Stromal cell of bone marrow (primary cell): ENCODE measurements at regions not wholly inside any gene's neighbourhood (a gene's known extent, or its start where the extent isn't known, plus 50 kb on each side); places are given as distances from the start of the nearest gene placed in this dataset.

Source experiments
- DNase-seq: peaks from one replicate; pipeline ENCODE4 v3.0.0-alpha.2; 2012; ENCODE audit warnings: low read depth

DNA sequence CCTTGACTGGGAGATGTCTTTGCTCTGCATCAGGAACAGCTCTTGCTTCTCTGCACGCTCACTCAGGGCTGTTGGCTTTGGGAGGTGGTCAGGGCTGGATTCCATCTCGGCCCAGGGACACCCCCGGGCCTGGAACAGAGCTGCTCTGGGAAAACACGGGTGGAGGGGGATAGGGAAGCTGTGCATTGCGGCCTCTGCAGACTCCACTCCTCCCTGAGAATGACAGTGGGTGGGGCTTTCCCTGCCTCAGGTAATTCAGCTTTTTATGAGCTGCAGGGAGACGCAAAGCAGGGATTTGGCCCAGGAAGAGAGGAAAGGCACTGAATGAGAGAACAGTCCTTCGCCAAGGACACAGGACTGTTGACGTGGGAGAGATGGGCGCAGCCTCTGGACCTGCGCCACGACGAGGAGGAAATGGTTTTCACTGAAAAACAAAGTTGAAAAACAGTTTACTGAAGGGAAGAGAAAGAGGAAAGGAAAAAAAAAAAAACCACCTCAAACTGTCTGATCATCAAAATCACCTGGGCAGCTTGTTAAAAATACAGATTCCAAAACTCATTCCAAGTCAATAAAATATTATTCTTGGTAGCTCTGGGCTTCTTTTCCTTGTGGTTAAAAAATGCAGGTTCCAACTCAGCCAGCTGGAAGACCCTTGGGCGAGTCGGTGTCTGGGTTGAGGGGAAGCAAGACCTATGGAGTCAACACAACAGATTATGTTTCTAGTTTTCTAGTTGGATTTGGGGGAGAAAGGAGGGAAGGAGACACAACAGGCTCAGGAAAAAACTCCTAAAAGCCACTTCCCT, 194.0 kb downstream of the ZFP36L2 start:
- peak; percentile 9 for DNase-seq

- DNase-seq = no peak
Measured at GRCh38 chr2:43031471-43032212, 194.8 kb downstream of the ZFP36L2 start.

DNA sequence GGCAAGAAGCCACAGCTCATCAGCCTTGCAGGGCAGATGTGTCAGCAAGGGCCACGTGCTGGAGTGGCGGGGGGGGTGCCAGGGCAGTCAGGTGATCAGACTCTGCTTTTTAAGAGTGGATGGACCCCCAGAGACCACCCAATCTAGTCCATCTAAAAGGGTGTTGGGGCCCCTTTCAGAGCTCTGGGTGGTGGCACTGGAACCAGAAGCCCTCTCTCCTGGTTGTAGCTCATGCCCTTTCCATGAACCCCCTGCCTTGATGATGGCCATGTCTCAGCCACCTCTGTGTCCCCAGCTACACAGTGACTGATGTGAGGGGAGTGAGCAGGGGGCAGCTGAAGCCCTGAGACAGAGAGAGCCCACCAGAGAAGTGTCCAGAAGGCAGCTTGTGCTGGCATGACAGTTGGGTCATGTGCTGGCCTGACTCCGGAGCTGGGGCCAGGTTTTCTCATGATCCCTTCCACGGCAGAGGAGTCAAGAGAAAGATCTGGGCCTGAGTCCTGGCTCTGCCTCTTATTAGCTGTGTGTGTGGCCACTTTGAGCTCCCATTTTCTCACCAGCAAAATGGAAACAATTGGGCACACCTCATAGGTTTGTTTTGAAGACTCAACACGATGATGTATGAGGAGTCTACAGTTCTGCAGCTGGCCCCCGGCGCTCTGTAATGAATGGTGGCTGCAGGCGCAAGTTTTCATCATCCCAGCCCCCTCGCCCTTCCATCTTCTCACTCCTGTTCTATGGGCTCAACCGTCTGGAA, 195.7 kb downstream of the ZFP36L2 start:
- DNase-seq = no peak

DNA sequence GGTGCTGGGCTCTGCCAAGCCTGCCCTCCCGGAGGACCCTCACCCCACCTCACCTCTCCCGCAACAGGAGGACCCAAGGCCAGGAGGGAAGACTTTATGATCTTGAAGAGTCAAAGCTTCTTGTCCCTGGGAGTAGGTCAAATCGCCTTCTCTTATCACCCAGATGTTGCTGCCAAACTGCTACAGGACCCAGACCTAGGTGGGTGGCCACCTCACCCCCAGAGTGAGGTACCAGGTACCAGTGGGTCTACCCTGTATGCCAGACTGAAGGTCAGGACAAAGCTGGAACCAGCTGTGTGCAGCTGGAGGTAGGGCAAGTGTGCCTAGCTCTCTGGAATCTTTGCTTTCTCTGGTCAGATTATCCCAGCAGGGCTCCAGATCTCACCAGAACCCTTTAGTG, 197.2 kb downstream of the ZFP36L2 start:
- no peak for DNase-seq

- DNase-seq = no peak
Measured at GRCh38 chr2:43028188-43028587, 198.2 kb downstream of the ZFP36L2 start.

- DNase-seq = no peak
Measured at GRCh38 chr2:43027097-43027873, 199.1 kb downstream of the ZFP36L2 start.

DNA sequence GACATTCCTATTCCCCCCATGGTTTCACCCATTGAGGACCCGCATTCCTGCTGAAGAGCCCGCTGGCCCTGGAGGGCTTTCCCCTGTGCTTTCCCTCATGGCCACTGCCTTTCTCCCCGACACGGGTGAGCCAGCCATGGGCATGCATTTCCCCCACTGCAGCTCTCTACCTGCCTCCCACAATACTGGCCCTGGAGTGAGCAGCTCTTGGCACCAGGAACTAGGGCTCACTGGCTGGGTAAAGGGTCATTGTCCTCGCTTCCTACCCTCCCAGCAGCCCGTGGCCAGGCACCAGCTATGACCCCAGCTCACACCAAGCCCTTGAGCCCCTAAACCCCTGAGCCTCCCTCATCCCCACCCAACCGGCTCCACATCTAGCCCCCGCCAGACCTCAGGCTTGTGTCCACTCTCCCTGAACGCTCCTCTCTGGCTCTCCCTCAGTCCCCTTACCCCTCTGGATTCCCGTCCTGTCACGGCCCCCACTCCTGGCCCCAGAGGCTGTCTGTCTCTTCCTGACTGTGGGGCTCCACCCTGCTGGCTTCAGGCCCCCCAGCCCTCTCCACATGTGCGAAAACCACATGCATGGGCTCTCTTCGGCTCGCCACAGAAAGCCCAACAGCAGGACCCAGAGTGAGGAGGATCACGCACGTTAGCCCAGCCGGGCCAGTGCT, 199.8 kb downstream of the ZFP36L2 start:
- no peak for DNase-seq

DNA sequence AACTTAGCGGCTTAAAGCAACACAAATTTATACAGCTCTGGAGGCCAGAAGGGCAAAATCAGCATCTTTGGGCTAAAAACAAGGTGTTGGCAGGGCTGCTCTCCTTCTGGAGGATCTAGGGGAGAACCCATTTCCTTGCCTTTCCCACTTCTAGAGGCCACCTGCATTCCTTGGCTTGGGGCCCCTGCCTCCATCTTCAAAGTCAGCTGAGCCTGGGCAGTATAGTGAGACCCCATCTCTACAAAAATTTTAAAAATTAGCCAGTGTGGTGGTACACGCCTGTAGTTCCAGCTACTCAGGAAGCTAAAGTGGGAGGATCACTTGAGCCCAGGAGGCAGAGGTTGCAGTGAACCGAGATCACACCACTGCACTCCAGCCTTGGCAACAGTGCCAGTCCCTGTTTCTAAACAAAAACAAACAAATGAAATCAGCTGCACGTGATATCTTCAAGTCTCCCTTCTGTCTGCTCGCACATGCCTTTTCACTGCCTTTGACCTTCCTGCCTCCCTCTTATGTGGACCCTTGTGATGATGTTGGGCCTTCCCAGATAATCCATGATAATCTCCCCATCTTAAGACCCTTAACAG, 200.6 kb downstream of the ZFP36L2 start:
- no peak for DNase-seq

DNA sequence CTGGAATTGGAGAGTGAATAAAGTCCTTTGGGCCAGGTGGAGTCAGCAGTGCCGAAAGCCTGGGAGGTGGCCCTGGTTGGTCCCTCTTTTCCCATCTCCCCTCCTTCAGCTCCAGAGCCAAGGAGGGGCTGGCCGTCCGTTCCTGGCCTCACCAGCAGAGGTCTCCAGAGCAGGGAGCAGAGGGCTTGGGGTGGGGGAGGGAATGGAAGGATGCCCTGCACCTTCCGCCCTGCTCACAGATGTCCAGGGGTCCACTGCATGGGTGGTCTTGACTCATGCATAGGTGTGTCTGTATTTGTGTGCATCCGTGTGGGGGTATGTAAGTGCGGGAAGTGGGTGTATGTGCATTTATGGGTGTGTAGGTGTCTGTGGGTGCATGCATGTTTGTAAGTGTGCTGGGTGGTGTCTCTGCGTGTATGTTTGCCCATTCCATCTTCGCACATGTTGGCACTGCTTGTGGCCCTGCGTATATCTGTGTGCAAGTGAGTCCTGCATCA, 201.8 kb downstream of the ZFP36L2 start:
- peak; percentile 8 for DNase-seq

- DNase-seq = no peak
Measured at GRCh38 chr2:43023791-43024514, 202.5 kb downstream of the ZFP36L2 start.

DNA sequence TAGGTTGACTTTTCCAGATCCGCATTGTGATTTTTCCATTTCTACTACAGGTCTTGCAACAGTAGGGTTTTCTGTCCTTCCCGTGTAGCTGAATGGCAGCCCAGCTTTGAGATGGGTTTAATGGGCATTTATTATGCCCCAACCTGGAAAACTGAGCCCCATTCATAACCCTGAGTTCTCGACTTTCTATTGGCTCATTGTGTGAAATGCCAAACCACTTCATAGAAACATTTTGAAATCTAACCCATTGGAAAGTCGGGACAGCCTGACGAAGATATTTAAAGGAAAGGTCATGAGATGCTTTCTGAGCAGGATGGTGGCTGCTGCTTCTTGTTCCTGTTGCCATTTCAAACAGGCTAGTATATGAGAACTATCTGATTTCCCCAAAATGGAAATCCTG, 203.5 kb downstream of the ZFP36L2 start:
- no peak for DNase-seq

DNA sequence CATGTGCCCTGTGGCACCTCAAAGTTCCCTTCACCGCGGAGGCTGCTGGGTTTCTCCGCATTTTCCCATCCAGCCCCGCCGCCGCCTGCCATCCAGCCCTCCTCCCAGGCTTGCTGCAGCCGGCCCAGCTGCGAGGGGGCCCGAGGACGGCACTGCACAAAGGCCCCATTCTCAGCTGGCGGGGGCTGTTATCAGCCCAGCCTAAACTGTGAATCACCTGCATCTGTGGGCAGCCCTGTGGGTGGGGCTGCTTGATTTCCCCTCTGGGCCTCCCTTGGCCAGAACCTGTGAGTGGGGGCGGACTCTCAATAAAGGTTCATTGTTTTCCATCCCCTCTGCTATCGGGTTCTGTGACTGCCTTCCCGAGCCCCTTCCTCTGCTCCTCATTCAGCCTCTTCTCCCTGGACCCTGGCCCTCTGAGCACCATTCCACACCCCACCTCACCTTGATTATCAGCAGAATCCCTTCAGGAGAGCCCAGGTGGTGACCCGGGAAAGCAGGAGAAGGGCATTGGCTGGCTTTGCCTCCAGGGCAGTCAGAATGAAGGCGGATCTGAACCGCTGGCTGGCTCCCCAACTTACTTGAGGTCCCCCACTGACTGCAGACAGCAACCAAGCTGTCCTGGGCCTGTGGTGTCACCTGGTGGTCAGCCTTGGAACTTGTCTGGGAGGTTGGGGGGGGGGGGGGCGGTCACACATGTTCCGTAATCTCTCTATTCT, 204.5 kb downstream of the ZFP36L2 start:
- DNase-seq = no peak

DNA sequence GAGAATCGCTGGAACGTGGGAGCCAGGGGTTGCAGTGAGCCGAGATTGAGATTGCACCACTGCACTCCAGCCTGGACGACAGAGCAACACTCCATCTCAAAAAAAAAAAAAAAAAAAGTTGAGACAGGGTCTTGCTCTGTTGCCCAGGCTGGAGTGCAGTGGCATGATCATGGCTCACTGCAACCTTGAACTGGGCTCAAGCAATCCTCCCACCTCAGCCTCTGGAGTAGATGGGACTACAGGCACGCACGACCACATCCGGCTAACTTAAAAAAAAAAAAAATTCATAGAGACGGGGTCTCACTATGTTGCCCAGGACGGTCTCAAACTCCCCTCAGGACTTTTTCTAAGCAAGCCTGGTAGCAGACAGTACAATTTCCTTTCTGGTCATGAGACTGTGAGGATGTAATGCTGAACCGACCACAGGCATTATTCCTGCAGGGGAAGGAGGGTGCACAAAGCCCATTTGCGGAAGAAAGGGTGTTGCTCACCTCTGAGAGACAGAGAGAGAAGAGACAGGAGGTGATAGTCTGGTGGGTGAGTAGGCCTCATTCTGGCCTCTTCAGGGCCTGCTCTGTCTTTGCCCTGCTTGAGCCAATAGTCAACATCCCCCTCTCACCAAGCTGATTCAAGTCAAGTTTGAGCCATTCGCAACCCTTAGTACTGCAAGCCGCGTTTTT, 205.3 kb downstream of the ZFP36L2 start:
- DNase-seq = no peak

DNA sequence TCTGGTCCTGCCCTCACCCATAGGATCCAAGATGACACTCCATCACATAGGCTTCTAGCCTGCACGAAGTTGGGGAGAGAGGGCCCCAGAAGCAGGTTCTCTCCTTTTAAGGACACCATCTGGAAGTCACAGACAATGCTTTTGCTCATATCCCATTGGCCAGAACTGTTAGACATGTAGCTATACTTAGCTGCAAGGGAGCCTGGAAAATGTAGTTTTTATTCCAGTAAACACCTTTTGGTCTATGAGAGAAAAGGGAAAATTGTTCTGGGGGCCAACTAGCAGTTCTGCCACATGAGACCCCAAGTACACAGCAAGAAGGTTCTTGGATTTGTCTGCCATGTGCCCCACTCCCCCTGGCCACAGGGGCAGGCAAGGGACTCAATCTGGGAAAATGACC, 206.1 kb downstream of the ZFP36L2 start:
- DNase-seq = no peak

- no peak for DNase-seq
Measured at GRCh38 chr2:43019536-43020183, 206.7 kb downstream of the ZFP36L2 start.

DNA sequence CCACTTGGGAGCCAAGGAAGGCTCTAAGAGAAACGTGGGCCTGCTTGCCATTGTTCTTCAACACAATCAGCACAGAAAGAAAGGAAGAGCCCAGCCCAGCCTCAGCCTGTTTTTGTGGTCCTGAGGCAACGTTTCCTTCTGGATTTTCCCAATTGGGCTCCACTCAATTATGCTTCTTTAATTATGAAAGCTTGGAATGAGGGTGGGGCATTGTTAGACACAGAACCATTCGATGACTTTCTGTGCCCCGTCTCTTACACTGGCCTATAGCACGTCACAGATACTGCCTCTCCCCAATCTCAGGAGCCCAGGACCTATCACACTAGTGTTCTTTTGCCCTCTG, 207.4 kb downstream of the ZFP36L2 start:
- no peak for DNase-seq

DNA sequence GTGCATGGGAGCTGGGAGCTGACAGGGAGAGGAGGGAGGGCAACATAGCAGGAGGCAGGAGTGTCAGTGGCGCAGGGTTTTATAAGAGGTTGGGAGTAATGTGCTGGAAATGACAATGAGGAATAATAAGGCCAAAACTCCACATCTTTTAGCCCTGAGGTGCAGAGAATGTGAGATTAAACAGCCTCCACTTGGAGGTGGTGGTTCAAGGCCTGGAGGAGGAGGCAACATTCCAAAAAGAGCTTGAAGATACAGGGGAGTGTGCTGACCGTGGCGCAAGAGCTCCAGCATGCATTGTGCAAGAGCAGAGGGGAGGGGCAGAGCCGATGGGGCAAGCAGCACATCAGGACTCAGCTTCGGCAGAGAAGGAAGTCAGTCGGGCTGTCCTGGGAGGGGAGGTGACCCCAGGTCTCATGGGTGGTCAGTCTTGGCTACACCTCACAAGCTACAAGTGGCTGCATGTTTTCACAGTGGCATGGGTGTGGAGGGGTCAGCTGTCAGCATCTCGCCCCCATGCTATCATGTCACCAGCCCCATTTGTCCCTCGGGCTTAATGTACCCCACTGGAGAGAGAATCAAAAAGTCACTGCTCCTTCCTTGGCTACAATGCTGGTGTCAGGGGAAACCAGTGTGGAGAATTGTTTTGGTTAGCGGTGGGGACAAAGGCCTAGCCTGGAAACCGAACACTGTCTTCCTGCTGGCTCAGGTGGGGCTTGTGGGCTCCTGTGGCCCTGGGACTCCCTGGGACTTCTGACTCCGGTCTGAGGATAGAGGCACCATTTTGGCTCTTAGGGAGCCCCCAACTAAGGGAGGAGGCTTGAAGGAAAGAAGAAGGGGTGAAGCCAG, 208.0 kb downstream of the ZFP36L2 start:
- DNase-seq = peak; percentile 62
